ENCODE measurements at regions not wholly inside any gene's neighbourhood (a gene's known extent, or its start where the extent isn't known, plus 50 kb on each side); places are given as distances from the start of the nearest gene placed in this dataset.

DNA sequence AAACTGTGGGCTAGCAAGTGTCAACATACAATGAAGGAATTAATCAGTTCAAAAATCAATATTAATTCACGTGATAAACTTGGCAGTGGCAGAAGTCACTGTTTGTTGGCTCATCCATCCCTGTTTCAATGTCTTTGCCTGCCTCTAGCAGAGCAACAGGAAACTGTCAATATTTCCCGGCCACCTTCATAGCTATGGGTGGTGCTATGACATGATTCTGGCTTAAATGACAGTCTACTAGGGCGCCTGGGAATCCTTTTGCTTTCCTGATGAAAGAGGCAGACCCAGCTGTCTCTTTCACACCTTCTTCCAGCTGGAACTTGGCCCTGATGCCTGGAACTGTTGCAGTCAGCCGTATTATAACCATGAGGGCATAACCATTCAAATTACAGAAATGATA is 72.1 kb upstream of the DNAH5 start:
- TF ChIP-seq, protein P1, sequence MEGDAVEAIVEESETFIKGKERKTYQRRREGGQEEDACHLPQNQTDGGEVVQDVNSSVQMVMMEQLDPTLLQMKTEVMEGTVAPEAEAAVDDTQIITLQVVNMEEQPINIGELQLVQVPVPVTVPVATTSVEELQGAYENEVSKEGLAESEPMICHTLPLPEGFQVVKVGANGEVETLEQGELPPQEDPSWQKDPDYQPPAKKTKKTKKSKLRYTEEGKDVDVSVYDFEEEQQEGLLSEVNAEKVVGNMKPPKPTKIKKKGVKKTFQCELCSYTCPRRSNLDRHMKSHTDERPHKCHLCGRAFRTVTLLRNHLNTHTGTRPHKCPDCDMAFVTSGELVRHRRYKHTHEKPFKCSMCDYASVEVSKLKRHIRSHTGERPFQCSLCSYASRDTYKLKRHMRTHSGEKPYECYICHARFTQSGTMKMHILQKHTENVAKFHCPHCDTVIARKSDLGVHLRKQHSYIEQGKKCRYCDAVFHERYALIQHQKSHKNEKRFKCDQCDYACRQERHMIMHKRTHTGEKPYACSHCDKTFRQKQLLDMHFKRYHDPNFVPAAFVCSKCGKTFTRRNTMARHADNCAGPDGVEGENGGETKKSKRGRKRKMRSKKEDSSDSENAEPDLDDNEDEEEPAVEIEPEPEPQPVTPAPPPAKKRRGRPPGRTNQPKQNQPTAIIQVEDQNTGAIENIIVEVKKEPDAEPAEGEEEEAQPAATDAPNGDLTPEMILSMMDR (IDR thresholded peaks at IDR 0.05) = no peak
- TF ChIP-seq, protein P2, sequence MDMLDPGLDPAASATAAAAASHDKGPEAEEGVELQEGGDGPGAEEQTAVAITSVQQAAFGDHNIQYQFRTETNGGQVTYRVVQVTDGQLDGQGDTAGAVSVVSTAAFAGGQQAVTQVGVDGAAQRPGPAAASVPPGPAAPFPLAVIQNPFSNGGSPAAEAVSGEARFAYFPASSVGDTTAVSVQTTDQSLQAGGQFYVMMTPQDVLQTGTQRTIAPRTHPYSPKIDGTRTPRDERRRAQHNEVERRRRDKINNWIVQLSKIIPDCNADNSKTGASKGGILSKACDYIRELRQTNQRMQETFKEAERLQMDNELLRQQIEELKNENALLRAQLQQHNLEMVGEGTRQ (CRISPR knock-in tag; IDR thresholded peaks at IDR 0.05) = no peak
- TF ChIP-seq, protein P3, sequence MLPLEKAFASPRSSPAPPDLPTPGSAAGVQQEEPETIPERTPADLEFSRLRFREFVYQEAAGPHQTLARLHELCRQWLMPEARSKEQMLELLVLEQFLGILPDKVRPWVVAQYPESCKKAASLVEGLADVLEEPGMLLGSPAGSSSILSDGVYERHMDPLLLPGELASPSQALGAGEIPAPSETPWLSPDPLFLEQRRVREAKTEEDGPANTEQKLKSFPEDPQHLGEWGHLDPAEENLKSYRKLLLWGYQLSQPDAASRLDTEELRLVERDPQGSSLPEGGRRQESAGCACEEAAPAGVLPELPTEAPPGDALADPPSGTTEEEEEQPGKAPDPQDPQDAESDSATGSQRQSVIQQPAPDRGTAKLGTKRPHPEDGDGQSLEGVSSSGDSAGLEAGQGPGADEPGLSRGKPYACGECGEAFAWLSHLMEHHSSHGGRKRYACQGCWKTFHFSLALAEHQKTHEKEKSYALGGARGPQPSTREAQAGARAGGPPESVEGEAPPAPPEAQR (CRISPR knock-in tag; IDR thresholded peaks at IDR 0.05) = no peak
- TF ChIP-seq, protein P4, sequence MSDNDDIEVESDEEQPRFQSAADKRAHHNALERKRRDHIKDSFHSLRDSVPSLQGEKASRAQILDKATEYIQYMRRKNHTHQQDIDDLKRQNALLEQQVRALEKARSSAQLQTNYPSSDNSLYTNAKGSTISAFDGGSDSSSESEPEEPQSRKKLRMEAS (CRISPR knock-in tag; IDR thresholded peaks at IDR 0.05) = no peak
- TF ChIP-seq NFE2L1 (CRISPR knock-in tag; IDR thresholded peaks at IDR 0.05) (no peak), SMAD3 (CRISPR knock-in tag; IDR thresholded peaks at IDR 0.05; ENCODE audit: borderline replicate concordance) (no peak), FOXK1 (CRISPR knock-in tag; IDR thresholded peaks at IDR 0.05) (no peak), IRF2 (CRISPR knock-in tag; IDR thresholded peaks at IDR 0.05; ENCODE audit: borderline replicate concordance, low read depth) (no peak), GRHL2 (CRISPR knock-in tag; IDR thresholded peaks at IDR 0.05; ENCODE audit: insufficient replicate concordance, severe bottlenecking) (no peak)
- TF ChIP-seq, protein P5, sequence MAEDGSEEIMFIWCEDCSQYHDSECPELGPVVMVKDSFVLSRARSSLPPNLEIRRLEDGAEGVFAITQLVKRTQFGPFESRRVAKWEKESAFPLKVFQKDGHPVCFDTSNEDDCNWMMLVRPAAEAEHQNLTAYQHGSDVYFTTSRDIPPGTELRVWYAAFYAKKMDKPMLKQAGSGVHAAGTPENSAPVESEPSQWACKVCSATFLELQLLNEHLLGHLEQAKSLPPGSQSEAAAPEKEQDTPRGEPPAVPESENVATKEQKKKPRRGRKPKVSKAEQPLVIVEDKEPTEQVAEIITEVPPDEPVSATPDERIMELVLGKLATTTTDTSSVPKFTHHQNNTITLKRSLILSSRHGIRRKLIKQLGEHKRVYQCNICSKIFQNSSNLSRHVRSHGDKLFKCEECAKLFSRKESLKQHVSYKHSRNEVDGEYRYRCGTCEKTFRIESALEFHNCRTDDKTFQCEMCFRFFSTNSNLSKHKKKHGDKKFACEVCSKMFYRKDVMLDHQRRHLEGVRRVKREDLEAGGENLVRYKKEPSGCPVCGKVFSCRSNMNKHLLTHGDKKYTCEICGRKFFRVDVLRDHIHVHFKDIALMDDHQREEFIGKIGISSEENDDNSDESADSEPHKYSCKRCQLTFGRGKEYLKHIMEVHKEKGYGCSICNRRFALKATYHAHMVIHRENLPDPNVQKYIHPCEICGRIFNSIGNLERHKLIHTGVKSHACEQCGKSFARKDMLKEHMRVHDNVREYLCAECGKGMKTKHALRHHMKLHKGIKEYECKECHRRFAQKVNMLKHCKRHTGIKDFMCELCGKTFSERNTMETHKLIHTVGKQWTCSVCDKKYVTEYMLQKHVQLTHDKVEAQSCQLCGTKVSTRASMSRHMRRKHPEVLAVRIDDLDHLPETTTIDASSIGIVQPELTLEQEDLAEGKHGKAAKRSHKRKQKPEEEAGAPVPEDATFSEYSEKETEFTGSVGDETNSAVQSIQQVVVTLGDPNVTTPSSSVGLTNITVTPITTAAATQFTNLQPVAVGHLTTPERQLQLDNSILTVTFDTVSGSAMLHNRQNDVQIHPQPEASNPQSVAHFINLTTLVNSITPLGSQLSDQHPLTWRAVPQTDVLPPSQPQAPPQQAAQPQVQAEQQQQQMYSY (CRISPR knock-in tag; IDR thresholded peaks at IDR 0.05) = no peak
- TF ChIP-seq, protein P6, sequence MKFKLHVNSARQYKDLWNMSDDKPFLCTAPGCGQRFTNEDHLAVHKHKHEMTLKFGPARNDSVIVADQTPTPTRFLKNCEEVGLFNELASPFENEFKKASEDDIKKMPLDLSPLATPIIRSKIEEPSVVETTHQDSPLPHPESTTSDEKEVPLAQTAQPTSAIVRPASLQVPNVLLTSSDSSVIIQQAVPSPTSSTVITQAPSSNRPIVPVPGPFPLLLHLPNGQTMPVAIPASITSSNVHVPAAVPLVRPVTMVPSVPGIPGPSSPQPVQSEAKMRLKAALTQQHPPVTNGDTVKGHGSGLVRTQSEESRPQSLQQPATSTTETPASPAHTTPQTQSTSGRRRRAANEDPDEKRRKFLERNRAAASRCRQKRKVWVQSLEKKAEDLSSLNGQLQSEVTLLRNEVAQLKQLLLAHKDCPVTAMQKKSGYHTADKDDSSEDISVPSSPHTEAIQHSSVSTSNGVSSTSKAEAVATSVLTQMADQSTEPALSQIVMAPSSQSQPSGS (CRISPR knock-in tag; IDR thresholded peaks at IDR 0.05; ENCODE audit: borderline replicate concordance, low read depth) = no peak

All from WTC11 (cell line).